ENCODE measurements at regions not wholly inside any gene's neighbourhood (a gene's known extent, or its start where the extent isn't known, plus 50 kb on each side); places are given as distances from the start of the nearest gene placed in this dataset.
"Not testable (repeated sequence)": the region's sequence is repeated elsewhere in the genome, so short reads cannot be mapped to it uniquely, and the experiment has no call there.

DNA sequence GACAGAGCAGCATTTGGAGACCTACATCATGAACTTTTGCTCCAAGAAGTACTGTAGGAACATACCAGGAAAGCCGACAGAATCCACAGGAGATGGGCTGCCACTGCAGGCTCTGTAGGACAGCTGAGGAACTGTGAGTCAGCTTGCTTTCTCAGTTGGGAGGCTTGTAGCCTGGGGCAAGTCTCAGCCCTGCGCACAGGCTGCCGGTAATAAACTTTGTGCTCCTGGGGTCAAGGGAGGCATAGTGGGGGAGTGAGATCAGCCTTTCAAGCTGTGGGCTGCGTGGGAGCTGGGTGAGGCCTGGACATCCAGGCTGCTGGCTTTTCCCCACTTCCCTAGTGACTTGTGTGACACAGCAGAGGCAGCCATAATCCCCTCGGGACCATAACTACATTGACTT is 718.0 kb upstream of the CDH10 start:
- DNase-seq, result peak; percentile 90

DNA sequence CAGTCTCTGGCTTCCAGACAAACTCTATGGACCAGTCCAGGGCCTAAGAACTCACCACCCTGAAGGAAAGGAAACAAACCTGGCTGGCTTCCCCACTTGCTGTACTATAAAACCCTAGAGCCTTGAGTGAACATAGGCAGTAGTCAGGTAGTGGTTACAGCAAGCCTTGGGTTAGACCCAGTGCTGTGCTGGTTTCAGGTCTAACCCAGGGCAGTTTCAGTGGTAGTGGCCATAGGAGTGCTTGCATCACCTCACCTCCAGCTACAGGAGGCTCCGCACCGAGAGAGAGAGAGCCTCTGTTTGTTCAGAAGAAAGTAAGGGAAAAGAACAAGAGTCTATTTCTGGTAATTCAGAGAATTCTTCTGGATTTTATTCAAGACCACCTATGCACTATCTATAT is 714.1 kb upstream of the CDH10 start:
- no peak for DNase-seq

DNA sequence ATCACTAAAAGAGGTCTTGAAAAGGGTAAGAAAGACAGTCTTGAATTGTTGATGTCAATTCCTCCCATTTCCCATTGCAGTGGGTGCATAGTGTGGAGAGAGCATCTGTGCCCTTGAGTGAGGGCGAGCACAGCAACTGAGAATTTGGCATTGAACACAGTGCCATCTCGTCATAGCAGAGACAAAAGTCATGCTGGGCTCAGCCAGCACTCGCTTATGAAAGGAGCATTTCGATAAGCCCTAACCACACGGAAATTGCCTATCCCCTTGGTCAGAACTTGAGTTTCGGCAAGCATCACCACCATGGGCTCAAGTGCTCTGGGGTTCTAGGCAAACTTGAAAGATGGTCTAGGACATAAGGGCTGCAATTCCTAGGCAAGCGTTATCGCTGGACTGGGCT is 712.8 kb upstream of the CDH10 start:
- no peak for DNase-seq

DNA sequence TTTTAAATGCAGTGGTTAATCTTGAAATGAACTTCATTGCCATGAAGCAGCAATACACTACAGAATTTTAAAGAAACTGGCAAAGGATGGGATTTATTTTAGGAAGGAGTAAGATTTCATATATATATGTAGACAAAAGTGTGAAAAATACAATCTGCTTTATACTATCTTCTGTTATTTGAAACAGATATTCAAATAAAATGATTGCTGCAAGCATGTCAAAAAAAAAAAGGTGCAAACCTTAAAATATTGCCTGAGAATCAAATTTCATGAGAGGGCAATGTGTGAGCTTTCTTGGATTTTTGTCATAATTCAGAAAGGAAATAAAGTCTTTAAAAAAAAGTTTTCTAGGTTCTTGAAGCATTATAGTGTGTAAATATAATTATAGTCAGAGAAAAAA is 705.0 kb upstream of the CDH10 start:
- no peak for DNase-seq

DNA sequence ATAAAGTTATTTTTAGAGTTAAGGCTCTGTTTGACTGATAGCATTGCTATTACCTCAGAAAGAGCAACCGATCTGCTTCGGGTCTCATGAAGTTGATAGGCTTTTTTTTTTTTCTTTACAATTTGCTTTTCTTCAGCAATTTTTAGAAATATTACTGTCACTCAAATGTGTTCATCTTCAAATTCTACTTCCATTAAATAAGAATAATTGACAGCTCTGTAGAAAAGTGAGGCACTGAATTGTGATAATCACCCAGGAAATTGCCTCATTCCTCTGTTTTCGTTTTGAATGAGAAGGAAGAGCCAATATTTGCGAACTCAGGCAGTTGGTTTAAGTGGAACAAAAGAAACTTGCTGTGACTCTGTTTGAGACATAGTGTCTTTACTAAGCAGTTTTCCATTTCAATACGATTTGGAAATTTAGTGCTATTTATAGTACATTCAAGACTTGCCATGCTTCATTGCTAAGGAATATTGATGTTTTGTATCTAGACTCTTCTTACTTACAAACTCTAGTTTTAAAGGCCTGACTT is 700.5 kb upstream of the CDH10 start:
- no peak for DNase-seq

DNA sequence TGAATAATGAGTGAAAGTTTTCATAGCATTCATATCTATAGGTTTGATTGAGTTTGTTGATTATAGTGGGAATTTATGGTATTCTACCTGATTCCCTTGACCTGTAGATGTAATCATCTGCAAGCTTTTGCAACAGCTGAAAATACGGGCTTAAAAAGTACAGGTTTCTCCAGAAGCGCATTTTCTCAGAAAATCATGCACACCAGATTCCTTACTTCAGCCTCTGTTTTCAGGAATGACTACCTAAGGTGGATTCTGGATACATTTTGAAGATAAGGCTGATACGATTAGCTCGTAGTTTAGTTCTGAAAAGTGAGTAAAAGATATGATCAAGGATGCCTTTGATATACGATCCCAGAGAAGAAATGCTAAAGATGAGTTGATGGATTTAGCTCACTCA is 694.8 kb upstream of the CDH10 start:
- DNase-seq, result no peak

DNA sequence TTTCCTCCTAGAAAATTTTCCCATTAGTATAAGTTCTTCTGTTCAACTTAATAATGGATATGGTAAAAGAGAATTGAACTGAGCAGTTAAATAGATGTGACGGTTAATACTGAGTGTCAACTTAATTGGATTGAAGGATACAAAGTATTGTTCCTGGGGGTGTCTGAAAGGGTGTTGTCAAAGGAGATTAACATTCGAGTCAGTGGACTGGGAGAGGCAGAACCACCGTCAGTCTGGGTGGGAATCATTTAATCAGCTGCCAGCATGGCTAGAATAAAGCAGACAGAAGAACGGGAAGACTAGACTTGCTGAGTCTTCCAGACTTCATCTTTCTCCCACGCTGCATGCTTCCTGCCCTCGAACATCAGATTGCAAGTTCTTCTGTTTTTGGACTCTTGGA is 689.6 kb upstream of the CDH10 start:
- no peak for DNase-seq

DNA sequence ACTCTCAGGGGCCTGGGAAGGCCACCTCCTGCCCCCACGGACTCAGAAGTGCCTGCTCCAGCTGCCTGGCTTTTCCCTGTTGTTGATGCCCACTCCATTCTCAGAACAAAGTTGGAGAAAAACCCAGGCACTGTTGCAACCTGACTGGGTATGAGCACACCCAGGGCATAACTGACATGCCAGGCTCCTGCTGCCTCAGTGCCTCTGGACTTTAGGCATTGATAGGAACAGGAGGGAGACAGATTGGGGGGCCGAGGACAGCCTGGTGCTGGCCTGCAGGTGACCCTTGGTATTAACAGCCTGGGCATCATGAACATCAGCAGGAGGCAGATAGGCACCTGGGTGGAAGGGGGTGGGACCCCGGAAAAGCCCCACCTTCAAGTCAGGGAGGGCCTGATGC is 685.9 kb upstream of the CDH10 start:
- DNase-seq, result no peak

DNA sequence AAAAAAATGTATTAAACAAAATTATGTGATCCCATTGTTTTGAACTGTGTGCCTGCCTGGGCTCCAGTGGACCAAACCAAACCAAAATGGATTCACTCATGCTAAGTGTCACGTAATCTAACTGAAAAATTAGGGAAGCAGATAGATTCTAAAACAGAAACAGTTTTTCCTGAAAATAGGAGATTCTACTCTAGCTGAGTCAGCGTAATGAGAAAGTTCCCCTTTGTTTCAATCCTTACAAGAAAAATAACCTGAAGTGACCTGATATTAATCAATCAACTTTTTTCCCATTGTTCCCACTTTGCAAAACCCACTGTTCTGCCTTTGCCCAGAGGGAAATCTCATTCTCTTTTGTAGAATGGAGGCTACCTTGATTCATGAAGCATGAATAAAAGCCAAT is 682.4 kb upstream of the CDH10 start:
- no peak for DNase-seq

DNA sequence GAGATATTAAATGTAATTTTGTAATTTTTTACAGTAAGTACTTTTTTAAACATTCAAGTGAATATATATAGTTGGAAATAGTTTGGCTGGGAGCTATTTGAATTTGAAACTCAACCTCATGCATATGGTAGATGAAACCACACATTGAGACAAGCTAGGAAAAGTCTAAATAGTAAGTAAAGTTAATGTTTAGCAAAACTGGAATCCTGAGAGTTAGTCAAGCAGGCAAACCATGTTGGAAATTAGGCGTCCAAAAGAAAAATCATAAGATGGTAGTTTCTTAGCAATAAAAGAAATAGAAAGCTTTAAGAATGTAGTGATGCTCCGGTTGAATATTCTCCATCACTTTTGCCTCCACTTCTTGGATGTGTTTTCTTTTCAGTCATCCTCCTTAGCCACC is 657.1 kb upstream of the CDH10 start:
- no peak for DNase-seq

DNA sequence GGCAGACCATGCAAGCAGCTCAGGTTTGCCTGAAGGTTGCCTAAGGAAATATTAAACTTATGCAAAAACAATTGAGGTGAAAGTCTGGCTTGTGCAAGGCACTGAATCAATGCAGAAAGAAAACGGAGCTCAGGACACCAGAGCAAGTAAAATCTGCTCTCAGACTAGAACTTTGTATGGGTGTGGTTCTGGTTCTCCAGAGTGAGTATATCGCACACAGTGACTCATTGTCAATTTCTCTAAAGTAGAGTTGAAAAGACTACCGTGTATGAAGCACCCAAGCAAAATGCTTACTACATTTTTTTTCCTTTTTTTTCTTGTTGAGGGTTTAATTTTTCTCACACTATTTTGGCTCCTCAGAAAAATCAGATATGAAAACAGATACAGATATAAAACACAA is 650.3 kb upstream of the CDH10 start:
- no peak for DNase-seq

DNA sequence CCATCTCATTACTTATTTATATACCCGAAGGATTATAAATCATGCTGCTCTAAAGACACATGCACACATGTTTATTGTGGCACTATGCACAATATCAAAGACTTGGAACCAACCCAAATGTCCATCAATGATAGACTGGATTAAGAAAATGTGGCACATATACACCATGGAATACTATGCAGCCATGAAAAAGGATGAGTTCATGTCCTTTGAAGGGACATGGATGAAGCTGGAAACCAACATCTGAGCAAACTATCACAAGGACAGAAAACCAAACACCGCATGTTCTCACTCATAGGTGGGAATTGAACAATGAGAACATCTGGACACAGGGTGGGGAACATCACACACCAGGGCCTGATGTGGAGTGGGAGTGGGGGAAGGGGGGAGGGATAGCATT is 645.0 kb upstream of the CDH10 start:
- not testable (repeated sequence) for DNase-seq

DNA sequence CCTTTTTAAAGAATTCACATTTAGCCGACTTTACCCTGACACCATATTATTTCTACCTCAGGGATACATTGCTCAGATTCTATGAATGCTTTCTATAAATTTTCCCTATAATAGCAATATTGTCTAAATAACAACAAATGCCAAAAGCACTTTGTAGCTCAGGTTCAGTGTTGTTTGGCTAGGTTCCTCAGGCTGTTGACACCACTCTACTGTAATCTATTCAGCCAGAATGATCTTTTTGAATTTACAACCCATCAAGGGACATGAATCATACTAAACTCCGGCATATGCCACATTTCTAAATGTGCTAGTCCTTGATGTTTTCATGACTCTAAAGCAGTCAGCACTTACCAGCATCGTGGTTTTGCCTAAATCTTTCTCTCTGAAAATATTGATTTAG is 641.5 kb upstream of the CDH10 start:
- no peak for DNase-seq

DNA sequence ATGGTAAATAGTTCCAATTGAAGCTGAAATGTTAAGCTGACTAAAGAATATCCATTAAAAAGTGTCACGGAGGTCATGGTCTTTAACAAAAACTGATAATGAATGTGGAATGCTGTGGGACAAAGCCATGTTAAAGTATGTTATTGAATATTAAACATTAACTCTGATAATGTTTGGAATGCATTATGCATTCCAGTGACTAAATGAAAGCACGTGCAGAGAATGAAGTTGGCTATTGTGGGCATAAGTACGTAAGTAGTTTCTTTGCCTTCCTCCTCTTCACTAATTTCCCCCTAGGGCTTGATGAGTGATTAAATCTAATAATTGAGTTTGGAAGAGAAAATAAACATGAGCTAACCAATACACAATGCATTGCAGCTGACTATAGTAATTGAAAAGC is 640.4 kb upstream of the CDH10 start:
- no peak for DNase-seq

DNA sequence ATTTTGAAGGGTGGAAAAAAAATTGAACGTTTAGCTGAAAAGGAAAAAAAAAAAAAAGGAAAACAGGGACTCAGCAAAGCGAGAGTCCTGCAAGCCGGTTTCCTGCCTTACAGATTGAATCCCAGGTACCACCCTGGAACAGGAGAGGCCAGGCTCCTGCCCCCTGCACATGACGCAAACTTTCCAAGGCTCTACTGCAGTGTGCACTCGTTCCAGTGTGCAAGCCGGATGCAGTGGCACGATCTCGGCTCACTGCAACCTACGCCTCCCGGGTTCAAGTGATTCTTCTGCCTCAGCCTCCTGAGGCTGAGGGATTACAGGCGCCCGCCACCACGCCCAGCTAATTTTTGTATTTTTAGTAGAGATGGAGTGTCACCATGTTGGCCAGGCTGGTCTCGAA is 618.7 kb upstream of the CDH10 start:
- not testable (repeated sequence) for DNase-seq

DNA sequence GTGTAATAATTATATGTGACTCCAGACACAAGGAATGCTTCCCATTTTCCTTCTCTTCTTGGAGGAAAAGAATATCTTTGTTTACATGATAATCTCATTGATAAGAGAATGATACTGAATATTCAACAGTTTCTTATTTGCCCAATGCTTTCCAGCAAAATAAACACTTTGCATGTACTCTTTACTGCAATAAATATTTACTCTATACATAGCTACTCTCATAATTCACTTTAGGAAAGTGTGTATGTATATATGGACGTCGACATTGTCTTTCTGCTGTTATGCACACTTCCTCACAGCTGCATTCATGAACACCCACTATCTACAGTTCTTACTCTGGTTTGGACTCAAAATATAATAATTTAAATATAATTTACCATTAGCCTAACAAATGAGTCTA is 617.4 kb upstream of the CDH10 start:
- DNase-seq, result no peak

DNA sequence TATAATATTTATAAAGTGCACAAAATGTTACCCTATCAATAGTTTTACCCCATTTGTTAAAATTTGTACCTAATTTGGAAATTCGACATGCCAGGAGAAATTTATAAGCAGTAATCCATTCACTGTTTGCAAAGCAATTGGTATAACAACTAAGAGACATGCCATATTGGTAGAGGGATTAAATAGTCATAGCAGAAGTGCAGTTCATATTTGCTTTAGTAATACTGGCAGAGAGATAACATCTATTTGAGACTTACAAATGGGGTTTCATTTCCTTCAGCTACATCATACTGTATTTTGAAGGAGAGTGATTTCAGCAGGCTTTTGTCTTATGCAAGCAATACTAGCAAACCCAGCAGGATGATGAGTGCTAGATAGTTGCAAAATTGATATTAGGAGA is 610.4 kb upstream of the CDH10 start:
- DNase-seq, result no peak

DNA sequence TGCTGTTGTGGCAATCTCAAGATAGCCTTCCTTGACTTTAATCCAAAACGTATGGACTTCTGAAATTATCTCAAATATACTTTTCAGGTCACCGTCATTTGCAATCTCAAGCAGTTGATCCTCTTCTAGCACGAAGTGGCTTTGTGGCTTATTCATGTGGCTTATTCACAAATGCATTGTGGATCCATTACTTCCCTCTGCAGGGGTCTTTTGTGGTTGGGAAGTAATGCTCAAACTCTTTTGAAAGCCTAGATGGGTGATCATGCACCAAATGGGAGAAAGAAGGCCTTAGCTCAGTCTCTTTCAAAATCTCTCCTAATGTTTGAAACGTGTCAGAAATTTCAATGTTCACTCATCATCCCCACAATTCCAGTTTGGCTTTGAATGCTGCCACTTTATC is 597.2 kb upstream of the CDH10 start:
- no peak for DNase-seq

DNA sequence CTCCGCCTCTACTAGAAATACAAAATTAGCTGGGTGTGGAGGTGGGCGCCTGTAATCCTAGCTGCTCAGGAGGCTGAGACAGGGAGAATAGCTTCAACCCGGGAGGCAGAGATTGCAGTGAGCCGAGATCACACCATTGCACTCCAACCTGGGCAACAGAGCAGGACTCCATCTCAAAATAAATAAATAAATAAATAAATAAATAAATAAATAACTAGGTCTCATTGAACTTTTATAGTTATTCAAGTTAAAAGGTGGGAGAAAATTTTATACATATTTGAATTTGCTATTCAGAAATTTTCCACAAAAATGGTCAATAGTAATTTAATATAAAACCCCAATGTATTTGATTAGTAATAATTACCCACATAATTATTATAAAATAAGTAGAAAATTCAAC is 593.9 kb upstream of the CDH10 start:
- DNase-seq, result not testable (repeated sequence)

DNA sequence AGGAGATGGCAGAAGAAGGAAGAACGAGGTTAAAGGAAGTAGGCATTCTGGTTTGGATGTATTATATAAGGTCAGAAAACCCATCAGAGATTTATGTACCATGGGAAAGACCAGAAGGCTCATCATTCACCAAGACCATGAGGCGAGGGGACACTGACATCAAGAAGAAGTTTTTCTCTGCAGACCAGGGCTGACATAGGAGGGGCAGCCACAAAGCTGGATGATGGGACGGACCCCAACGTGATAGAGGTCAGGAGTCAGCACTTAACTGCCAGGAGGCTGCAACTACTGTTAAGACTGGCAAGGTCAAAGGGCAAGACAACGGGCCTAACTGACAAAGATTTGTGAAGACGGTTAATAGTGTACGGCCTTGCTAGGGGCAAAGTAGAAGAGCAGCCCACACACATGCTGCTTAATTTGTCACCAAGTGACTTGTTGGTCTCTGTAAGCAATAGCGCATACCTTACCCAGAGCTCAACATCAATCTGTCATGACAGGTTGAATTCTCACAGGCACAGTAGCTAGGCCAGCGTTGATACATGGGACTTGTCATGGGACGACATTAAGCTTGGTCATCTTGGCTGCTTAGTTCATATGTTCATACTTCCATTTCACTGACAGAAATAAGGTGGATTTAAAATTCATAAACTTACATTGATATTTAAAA is 579.7 kb upstream of the CDH10 start:
- no peak for DNase-seq

DNA sequence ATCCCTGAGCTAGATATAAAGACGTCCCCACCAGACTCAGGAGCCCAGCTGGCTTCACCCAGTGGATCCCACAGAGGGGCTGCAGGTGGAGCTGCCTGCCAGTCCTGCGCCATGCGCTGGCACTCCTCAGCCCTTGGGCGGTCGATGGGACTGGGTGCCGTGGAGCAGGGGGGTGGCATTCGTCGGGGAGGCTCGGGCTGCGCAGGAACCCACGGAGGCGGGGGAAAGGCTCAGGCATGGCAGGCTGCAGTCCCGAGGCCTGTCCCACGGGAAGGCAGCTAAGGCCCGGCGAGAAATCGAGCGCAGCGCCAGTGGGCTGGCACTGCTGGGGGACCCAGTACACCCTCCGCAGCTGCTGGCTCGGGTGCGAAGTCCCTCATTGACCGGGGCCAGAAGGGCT is 555.1 kb upstream of the CDH10 start:
- DNase-seq, result not testable (repeated sequence)

DNA sequence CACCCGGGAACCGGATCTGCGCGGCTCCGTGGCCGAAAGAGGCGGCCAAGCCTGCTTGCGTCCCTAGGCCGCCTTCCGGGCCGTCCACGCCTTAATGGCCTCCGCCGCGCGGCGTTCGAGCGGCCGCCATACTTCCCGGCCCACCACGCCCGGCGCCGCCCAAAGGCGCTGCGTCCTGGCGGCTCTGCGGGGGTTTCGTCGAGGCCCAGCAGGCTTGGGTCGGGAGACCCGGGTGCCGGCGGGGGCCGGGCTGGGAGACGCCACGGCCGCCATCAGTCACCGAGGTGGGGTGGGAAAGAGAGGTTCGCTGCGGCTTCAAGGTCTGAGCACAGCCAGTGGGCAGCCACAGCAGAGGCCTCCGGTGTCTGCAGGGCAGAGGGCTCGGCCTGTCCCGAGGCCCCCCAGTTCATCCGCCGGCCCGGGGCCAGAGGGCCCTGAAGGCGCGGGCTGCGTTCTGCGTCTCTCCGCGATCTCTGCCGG is 545.8 kb upstream of the CDH10 start:
- DNase-seq, result no peak

DNA sequence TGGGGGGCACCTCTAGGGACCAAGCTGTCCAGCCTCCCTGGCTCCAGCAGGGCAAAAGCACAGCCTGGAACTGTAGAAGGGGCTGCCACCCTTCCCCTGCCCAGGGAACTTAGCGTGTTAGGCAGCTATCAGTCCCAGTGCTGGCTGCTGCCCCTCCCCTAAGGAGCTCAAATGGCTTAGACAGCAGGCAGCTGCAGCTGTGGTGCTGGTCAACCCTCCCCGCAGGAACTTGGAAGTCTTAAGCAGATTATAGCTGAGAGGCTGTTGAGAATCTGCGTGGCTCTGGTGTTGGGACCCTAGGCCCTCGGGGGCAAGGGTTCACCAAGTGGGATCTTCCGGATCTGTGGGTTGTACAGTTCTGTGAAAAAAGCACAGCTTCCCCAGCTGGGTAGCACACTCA is 536.5 kb upstream of the CDH10 start:
- no peak for DNase-seq

DNA sequence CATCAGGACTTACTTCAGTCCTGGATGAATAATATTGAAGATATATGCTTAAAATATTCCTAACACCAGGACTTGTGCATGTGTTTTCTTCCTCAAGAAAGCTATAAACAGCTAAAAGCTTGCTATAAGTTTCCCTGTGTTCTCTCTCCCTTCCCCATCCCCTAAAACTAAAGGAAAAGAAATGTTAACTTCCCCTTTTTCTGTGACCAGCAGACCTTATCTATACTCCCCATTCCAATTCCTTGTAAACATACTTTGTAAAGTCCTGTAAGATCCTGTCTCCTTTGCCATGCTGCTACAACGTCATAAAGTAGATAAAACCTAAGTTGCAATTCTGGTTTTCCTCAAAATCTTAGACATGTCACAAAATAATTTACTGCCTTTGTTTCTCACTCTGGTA is 517.8 kb upstream of the CDH10 start:
- DNase-seq, result not testable (repeated sequence)

DNA sequence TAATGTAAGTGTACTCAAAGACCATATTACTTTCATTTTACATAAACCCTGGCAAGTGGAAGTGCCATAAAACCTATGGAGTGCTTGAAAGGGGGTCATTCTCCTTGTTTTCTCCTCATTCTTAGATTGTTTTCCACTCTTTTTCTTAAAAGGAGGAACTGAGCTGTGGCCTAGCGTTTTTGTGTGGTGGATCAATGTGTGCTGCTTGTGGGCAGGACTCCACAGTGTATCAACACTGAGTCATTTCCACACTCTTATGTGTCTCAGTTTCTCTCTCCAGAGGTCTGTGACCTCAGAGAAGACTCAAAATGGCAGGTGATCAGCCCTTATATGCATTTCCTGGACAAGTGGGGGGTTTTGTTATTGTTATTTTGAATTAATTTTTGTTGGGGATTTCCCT is 516.1 kb upstream of the CDH10 start:
- DNase-seq, result no peak
